Adipocyte (in vitro differentiated cells): ENCODE measurements at regions not wholly inside any gene's neighbourhood (a gene's known extent, or its start where the extent isn't known, plus 50 kb on each side); places are given as distances from the start of the nearest gene placed in this dataset.
"Not testable (repeated sequence)": the region's sequence is repeated elsewhere in the genome, so short reads cannot be mapped to it uniquely, and the experiment has no call there.

Source experiments
- DNase-seq: peaks from one replicate; pipeline ENCODE4 v3.0.0-alpha.2; 2015; ENCODE audit warnings: low read depth
- H3K27me3 ChIP-seq: replicated peaks from 2 replicates; pipeline ENCODE4 v1.7.0; 2013; ENCODE audit warnings: mild to moderate bottlenecking, low read length, moderate library complexity; ENCODE audit not compliant: control insufficient read depth, insufficient read depth
- H3K36me3 ChIP-seq: 2 replicates; pipeline ENCODE4 v1.7.0; 2013; ENCODE audit warnings: low read length, mild to moderate bottlenecking, moderate library complexity; ENCODE audit not compliant: control insufficient read depth, insufficient read depth, severe bottlenecking
- H3K4me1 ChIP-seq: 2 replicates; pipeline ENCODE4 v1.7.0; 2013; ENCODE audit warnings: mild to moderate bottlenecking, low read length, moderate library complexity; ENCODE audit not compliant: control insufficient read depth, insufficient read depth
- H3K4me3 ChIP-seq: 2 replicates; pipeline ENCODE4 v1.7.0; 2013; ENCODE audit warnings: mild to moderate bottlenecking, low read length, moderate library complexity
- H3K9ac ChIP-seq: 2 replicates; pipeline ENCODE4 v1.7.0; 2013; ENCODE audit warnings: mild to moderate bottlenecking, low read length, moderate library complexity
- H3K9me3 ChIP-seq: 2 replicates; pipeline ENCODE4 v1.7.0; 2013; ENCODE audit warnings: mild to moderate bottlenecking, low read length, moderate library complexity; ENCODE audit not compliant: control insufficient read depth

DNA sequence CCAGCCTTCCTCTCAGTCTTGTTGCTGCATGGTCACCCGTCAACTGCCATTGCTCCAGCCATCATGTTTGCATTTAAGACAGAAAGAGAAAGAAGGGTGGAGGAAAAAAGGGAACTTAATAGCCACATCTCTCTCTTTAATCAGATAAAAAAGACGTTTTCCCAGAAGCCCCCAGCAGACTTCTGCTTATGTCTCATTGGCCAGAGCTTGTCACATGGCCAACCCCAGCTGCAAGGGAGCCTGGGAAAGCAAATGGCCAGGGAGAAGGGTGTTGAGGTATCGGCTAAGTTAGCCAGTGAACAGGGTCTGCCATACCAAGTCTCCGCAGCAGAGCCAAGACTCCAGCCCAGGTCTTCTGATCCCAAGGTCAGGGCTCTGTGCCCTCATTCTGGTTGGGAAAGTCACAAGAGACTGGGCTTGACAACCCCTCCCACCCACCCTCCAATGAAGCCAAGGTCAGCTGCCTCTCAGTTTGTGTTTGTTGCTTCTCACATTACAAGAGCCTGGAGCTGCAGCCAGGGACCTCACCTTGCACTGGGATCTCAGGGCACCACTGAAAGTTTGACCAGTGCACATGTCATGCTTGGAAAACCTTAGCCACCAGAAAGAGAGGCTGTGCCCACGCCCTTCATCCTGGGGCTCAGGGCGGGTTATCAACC, 80.3 kb upstream of the LYZL2 start:
- Histone ChIP-seq H3K9ac (no peak overlapping the region), H3K36me3 (no peaks in the 10 kb centered on the region), H3K9me3 (peaks cover 11% of the 10 kb centered on the region), H3K4me1 (no peaks in the 10 kb centered on the region), H3K27me3 (no peaks in the 10 kb centered on the region), H3K4me3 (no peak overlapping the region)
- no peak for DNase-seq

DNA sequence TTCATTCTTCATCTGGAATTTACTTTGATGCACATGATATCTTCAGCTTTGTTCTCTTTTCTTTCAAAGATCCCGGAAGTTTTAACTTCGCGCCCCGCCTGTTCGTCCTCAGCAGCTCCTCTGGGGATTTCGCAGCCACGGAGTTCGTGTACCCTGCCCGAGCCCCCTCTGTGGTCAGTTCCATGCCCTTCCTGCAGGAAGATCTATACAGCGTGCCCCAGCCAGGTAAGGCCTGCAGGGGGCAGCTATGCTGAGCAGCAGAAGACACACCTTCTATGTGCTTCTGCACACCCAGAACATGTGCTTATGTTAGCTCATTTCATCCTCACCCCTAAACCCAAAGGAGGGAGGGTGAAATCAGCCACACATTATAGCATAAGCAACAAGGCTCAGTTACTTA, 79.7 kb upstream of the LYZL2 start:
- H3K9ac ChIP-seq = no peak overlapping the region
- H3K27me3 ChIP-seq = no peaks in the 10 kb centered on the region
- H3K9me3 ChIP-seq = peaks cover 11% of the 10 kb centered on the region
- no peaks in the 10 kb centered on the region for H3K4me1 ChIP-seq
- DNase-seq = no peak
- H3K4me3 ChIP-seq = no peak overlapping the region
- H3K36me3 ChIP-seq = no peaks in the 10 kb centered on the region

DNA sequence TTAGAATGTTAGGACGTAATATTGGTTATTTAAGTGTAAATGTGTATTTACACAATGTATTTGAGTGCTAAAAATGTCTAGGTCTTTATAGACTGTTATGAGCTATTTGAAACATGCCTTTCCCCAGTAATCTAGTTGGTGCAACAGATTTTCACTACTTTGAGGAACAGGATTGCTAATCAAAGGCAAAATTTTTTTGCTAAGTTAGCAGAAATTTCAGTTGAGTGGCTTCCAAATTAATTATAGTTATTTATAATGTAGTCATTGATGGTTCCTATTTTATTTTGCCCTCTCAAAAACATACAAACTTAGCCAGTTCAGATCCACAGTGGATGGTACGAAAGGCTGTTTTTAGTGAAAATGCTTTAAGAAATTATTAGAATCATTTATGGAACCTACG, 78.7 kb upstream of the LYZL2 start:
- Histone ChIP-seq H3K9me3 (peaks cover under 1% of the 10 kb centered on the region), H3K9ac (no peak overlapping the region), H3K4me1 (no peaks in the 10 kb centered on the region), H3K27me3 (no peaks in the 10 kb centered on the region), H3K36me3 (no peaks in the 10 kb centered on the region), H3K4me3 (no peak overlapping the region)
- DNase-seq = no peak

DNA sequence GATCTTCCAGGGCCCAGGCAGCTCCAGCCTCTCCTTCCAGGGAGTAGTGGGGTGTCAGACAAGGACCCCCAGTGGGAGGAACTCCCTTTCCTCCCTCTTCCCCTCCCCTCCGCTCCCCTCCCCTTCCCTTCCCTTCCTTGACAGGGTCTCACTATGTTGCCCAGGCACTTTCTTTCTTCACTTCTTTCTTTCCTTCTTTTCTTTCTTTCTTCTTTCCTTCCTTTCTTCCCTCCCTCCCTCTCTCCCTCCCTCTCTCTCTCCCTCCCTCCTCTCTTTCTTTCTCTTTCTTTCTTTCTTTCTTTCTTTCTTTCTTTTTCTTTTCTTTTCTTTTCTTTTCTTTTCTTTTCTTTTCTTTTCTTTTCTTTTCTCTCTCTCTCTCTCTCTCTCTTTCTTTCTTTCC, 76.6 kb upstream of the LYZL2 start:
- H3K9ac ChIP-seq = not testable (repeated sequence)

DNA sequence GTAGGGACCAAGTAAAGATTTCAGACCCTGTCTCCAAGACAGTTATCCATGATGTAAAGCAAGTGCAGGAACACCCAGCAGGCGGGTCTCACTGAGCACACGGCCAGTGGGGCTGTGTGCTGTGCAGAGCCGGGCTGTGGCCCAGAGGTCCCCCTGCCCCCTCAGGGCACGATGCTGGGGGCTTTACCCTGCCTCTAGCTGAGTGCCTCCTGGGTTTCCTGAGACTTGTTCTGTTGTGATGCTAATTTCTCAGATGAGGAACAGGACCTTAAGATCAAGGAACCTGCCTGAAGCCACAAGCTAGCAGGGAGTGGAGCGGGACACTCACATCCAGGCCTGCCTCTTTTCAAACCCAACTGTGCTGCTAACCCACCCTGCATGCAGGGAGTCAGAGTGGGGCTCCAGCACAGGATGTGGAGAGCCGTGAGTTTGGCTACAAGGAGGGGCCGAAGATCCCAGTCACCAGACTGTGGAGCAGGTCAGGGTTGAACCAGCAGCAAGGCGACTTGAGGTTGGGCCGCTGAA, 76.1 kb upstream of the LYZL2 start:
- no peak overlapping the region for H3K9ac ChIP-seq
- H3K9me3 ChIP-seq = no peaks in the 10 kb centered on the region
- no peaks in the 10 kb centered on the region for H3K36me3 ChIP-seq
- H3K4me3 ChIP-seq = no peak overlapping the region
- no peak for DNase-seq
- H3K27me3 ChIP-seq = no peaks in the 10 kb centered on the region
- H3K4me1 ChIP-seq = peaks cover 6% of the 10 kb centered on the region

More for the DNA sequence above, 76.6 kb upstream of the LYZL2 start:
- H3K36me3 ChIP-seq, H3K4me3 ChIP-seq, H3K9me3 ChIP-seq, H3K4me1 ChIP-seq, H3K27me3 ChIP-seq, DNase-seq: not testable (repeated sequence)

DNA sequence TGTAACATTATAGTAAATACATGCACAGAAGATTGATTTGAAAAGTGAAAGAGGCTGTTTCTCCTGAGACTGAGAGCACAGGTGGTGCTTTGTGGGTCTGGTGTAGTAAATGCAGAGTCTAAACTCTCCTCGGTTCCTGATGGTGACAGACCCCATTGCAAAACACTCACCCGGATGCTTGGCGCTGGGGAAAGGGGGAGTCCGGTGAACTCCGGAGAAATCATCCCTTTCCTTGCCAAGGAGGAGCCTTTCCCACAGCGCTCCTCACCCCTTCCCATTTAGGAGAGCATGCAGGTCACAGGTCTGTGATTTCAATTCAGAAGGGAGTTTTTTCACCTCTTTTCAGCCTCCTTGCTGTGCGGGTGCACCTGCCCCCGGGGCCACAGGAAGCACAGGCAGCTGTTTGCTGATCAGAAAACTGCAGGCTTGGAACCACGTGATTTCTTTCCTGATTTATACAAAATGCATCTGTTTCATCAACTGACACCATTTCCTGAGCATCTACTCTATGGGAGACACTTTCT, 75.6 kb upstream of the LYZL2 start:
- H3K9ac ChIP-seq = no peak overlapping the region
- H3K4me3 ChIP-seq = no peak overlapping the region
- no peaks in the 10 kb centered on the region for H3K27me3 ChIP-seq
- DNase-seq = no peak
- peaks cover 6% of the 10 kb centered on the region for H3K4me1 ChIP-seq
- no peaks in the 10 kb centered on the region for H3K9me3 ChIP-seq
- no peaks in the 10 kb centered on the region for H3K36me3 ChIP-seq

DNA sequence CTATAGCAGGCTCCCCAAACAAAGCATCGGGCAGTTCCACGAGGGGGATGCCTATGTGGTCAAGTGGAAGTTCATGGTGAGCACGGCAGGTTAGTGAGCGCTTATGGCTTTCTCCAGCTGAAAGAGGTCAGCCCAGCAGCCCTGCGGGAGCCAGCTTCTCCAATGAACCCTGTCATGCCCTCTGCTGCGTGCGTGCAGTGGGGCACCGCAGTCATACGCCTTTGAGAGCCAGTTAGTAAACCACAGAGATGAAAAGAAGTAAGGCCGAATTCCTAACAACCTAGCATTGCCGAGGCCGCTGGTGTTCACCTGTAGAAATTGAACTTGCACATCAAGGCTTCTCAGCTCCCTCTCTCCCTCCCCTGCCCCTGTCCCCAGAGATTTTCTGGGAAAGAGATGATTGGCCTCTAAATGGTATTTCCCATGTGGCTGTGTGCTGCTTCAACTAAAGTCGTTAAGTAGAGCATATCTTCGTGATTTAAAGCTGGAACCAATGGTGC, 75.1 kb upstream of the LYZL2 start:
- not testable (repeated sequence) for H3K4me3 ChIP-seq, H3K9ac ChIP-seq, H3K9me3 ChIP-seq, H3K27me3 ChIP-seq, H3K36me3 ChIP-seq, DNase-seq, H3K4me1 ChIP-seq

DNA sequence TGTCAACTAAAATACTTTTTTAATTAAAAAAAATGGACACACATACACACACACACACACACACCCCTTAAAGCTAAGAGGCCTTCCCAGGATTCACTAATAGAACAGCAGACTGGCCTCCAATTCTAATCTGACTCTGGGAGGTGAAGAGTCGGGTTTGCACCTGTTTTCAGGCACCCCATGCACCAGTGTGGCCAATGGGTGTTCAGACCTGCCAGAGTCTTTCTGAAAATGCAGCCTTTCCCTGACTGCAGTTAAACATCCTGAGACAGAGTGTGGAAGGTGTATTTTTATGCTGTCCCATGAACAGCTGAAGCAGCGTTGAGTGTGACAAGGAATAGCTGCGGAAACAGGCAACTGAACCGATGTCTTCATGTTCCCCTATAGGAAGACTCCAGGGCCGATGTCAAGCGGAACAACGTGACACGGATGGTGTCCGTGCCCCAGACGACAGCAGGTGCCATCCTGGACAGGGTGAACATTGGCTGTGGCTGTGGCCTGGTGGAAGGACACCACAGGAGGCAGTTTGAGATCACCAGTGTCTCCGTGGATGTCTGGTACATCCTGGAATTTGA, 74.6 kb upstream of the LYZL2 start:
- no peak for DNase-seq
- no peak overlapping the region for H3K9ac ChIP-seq
- H3K4me1 ChIP-seq = peaks cover 6% of the 10 kb centered on the region
- H3K27me3 ChIP-seq = no peaks in the 10 kb centered on the region
- no peaks in the 10 kb centered on the region for H3K36me3 ChIP-seq
- no peak overlapping the region for H3K4me3 ChIP-seq
- no peaks in the 10 kb centered on the region for H3K9me3 ChIP-seq

DNA sequence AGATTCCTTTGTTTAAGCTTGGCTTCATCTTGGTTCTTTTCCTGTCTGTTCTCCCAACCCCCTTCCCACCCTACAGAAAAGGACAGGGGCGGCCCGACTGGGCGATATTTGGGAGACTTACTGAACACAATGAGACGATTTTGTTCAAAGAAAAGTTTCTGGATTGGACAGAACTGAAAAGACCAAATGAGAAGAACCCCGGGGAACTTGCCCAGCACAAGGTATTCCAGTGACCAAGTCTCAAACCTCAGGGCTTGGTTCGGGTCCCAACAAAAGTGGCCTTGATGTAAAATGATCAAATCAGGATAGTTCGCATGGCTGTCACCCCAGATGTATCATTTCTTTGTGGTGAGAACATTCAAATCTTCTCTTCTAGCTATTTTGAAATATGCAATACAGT, 73.9 kb upstream of the LYZL2 start:
- not testable (repeated sequence) for DNase-seq, H3K4me3 ChIP-seq

DNA sequence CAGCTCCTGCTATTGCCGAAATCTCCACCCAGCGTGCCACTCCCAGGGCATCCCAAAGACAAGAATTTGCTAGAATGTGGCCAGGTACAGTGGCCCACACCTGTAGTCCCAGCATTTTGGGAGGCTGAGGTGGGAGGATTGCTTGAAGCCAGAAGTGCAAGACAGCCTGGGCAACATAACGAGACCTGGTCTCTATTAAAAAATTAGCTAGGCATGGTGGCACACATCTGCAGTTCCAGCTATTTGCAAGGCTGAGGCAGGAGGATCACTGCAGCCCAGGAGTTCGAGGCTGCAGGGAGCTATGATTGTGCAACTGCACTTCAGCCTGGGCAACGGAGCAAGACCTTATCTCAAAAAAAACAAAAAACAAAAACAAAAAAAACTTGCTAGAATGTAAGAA, 73.3 kb upstream of the LYZL2 start:
- DNase-seq = no peak
- no peaks in the 10 kb centered on the region for H3K9me3 ChIP-seq

More for the DNA sequence above, 73.9 kb upstream of the LYZL2 start:
- H3K4me1 ChIP-seq, H3K9me3 ChIP-seq, H3K36me3 ChIP-seq, H3K27me3 ChIP-seq, H3K9ac ChIP-seq: not testable (repeated sequence)

DNA sequence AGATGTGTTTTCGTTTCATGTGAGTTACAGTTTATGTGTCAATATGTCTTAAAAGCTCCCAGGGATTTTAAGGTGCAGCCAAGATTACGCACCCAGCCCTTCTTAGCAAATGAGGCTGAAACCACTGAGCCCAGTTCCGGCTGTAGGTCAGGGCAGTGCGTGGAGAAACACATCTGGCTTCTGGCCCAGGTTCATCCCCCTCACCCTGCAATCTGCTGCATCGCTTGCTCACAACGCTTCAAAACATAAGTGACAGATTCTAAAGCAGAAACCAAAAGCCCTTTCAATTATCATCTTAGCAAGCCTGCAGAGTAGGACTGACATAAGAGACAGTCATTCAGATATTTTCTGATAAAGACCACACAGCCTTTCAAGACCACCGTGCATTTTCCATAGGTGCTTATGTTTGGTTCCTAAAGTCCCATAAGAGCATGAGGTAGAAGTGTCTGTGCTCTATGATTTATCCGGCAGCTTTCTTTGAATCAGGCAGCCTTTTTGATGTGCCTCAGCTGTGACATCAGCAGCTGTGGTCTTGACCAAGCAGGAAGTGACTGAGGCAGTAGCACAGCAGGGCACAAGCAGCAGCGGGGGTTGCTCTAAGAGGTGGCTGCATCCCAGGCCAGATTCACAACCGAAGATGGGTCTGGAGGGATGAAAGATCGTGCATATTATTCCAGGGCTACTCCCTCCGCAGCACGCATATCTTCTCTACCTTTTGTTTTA, 72.1 kb upstream of the LYZL2 start:
- peak overlapping the region; percentile 50 for H3K4me3 ChIP-seq
- DNase-seq = peak; percentile 29

More for the DNA sequence above, 73.3 kb upstream of the LYZL2 start:
- peaks cover 6% of the 10 kb centered on the region for H3K4me1 ChIP-seq
- H3K9ac ChIP-seq = no peak overlapping the region
- H3K27me3 ChIP-seq = no peaks in the 10 kb centered on the region
- H3K4me3 ChIP-seq = no peak overlapping the region
- H3K36me3 ChIP-seq = no peaks in the 10 kb centered on the region

More for the DNA sequence above, 72.1 kb upstream of the LYZL2 start:
- Histone ChIP-seq H3K4me1 (peaks cover 6% of the 10 kb centered on the region), H3K36me3 (no peaks in the 10 kb centered on the region), H3K27me3 (no peaks in the 10 kb centered on the region), H3K9me3 (no peaks in the 10 kb centered on the region), H3K9ac (no peak overlapping the region)
